GM12892 (cell line): ENCODE measurements at regions not wholly inside any gene's neighbourhood (a gene's known extent, or its start where the extent isn't known, plus 50 kb on each side); places are given as distances from the start of the nearest gene placed in this dataset.

Experiments used
- DNase-seq: peaks from one replicate; pipeline ENCODE4 v3.0.0; 2011; ENCODE audit not compliant: insufficient read length
- FAIRE-seq: peaks from 2 replicates; lab custom pipeline; 2011; peaks lifted over from hg19 to GRCh38; lab: Jason Lieb, UNC
- POLR2A ChIP-seq: IDR thresholded peaks from 2 replicates; pipeline ENCODE4 v1.6.1; 2011; ENCODE audit warnings: low read depth, low read length, control low read depth
- POLR2AphosphoS5 ChIP-seq: IDR thresholded peaks from 2 replicates; pipeline ENCODE4 v1.6.1; 2011; ENCODE audit warnings: low read depth, low read length, control low read depth
- TAF1 ChIP-seq: IDR thresholded peaks from 2 replicates; pipeline ENCODE4 v1.6.1; 2011; ENCODE audit warnings: low read depth, mild to moderate bottlenecking, control low read depth, low read length, borderline replicate concordance

GRCh38 chr6:21847711-21848480 is 254.3 kb downstream of the SOX4 start:
- no peak for TF ChIP-seq POLR2A
- TF ChIP-seq TAF1: no peak
- TF ChIP-seq POLR2AphosphoS5: no peak
- FAIRE-seq (no peak), DNase-seq (no peak)

GRCh38 chr6:21850691-21851090 is 257.1 kb downstream of the SOX4 start:
- FAIRE-seq: no peak
- no peak for DNase-seq
- no peak for TF ChIP-seq TAF1
- no peak for TF ChIP-seq POLR2AphosphoS5
- no peak for TF ChIP-seq POLR2A

GRCh38 chr6:21855811-21856455 is 262.4 kb downstream of the SOX4 start:
- peak; percentile 42 for FAIRE-seq
- DNase-seq: no peak

GRCh38 chr6:21856456-21856825 is 262.9 kb downstream of the SOX4 start:
- TF ChIP-seq POLR2A: no peak
- TF ChIP-seq POLR2AphosphoS5: no peak
- TF ChIP-seq TAF1: no peak
- no peak for FAIRE-seq
- DNase-seq: no peak

More at GRCh38 chr6:21855811-21856455, 262.4 kb downstream of the SOX4 start:
- TF ChIP-seq TAF1 (no peak), POLR2A (no peak), POLR2AphosphoS5 (no peak)

- no peak for DNase-seq
- TF ChIP-seq POLR2AphosphoS5 (no peak), TAF1 (no peak), POLR2A (no peak)
- FAIRE-seq: no peak
Measured at GRCh38 chr6:21856844-21857243, 263.3 kb downstream of the SOX4 start.

- DNase-seq: no peak
- TF ChIP-seq POLR2A: no peak
- no peak for TF ChIP-seq POLR2AphosphoS5
- no peak for TF ChIP-seq TAF1
- no peak for FAIRE-seq
Measured at GRCh38 chr6:21858076-21858475, 264.5 kb downstream of the SOX4 start.

GRCh38 chr6:21859193-21859735 is 265.7 kb downstream of the SOX4 start:
- no peak for FAIRE-seq
- no peak for TF ChIP-seq TAF1
- no peak for TF ChIP-seq POLR2AphosphoS5
- DNase-seq: no peak

- no peak for DNase-seq
- no peak for FAIRE-seq
- TF ChIP-seq POLR2A: no peak
- TF ChIP-seq POLR2AphosphoS5: no peak
Measured at GRCh38 chr6:21861942-21862341, 268.4 kb downstream of the SOX4 start.

- no peak for FAIRE-seq
- TF ChIP-seq TAF1 (no peak), POLR2A (no peak), POLR2AphosphoS5 (no peak)
- no peak for DNase-seq
Measured at GRCh38 chr6:21864206-21864605, 270.7 kb downstream of the SOX4 start.

GRCh38 chr6:21868226-21868625 is 274.7 kb downstream of the SOX4 start:
- DNase-seq (no peak), FAIRE-seq (no peak)
- TF ChIP-seq POLR2A (no peak), TAF1 (no peak)

GRCh38 chr6:21869085-21869771 is 275.7 kb downstream of the SOX4 start:
- no peak for DNase-seq
- TF ChIP-seq POLR2A (no peak), POLR2AphosphoS5 (no peak)
- FAIRE-seq: no peak
